ENCODE measurements at regions not wholly inside any gene's neighbourhood (a gene's known extent, or its start where the extent isn't known, plus 50 kb on each side); places are given as distances from the start of the nearest gene placed in this dataset.
"Not testable (repeated sequence)": the region's sequence is repeated elsewhere in the genome, so short reads cannot be mapped to it uniquely, and the experiment has no call there.

DNA sequence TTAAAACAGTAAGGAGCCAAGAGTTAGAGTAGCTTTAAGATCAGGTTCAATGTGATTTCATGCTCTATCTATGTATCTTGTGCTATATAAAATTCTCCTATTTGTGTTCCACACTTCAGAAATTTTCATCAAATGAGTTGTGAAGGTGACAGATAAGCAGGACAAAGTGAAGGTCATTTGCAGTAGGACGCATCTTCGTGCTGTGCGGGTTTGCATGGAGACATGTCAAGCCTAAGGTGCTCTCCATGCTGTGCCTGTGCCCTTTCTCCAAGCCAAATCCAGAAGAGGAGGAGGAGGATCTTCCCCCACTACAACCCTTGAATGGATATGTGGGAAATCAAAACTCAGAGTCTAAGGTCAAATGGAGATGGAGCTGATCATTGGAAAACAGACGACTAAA, 147.3 kb upstream of the NEDD9 start:
- Histone ChIP-seq H3K36me3 (no peaks in the 10 kb centered on the region), H3K4me3 (no peak overlapping the region), H3K27ac (peak overlapping the region in 1 of 2 donors; percentile 96), H3K9me3 (no peaks in the 10 kb centered on the region), H3K27me3 (no peaks in the 10 kb centered on the region), H3K4me1 (peaks cover 3 to 83% of the 10 kb centered on the region in 2 donors)
- TF ChIP-seq, protein P1, sequence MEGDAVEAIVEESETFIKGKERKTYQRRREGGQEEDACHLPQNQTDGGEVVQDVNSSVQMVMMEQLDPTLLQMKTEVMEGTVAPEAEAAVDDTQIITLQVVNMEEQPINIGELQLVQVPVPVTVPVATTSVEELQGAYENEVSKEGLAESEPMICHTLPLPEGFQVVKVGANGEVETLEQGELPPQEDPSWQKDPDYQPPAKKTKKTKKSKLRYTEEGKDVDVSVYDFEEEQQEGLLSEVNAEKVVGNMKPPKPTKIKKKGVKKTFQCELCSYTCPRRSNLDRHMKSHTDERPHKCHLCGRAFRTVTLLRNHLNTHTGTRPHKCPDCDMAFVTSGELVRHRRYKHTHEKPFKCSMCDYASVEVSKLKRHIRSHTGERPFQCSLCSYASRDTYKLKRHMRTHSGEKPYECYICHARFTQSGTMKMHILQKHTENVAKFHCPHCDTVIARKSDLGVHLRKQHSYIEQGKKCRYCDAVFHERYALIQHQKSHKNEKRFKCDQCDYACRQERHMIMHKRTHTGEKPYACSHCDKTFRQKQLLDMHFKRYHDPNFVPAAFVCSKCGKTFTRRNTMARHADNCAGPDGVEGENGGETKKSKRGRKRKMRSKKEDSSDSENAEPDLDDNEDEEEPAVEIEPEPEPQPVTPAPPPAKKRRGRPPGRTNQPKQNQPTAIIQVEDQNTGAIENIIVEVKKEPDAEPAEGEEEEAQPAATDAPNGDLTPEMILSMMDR (IDR thresholded peaks at IDR 0.05): no peak
- intact Hi-C loops (cut with DNase I): no loop called here
- ATAC-seq (no peak), DNase-seq (no peak)

DNA sequence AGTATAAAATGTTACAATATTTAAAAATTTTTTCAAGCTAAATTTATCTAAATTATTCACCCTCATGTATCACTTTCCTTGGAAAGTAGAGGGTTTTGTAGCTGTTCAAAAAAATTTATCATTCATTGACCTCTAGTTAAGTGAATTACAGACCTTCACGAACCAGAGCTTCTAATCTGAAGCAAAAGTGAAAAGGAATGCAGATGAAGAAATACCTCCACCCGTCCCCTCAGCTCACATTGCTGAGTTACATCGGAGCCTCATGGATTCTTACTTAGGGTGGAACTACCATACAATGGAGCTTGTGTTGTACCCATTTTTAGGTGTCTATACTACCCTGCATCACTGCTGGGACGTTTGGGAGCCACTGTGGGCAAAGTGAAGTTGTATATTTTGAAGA, 146.2 kb upstream of the NEDD9 start:
- Histone ChIP-seq H3K36me3 (no peaks in the 10 kb centered on the region), H3K27ac (peak overlapping the region in 1 of 2 donors; percentile 30), H3K4me1 (peaks cover 3 to 94% of the 10 kb centered on the region in 2 donors), H3K9me3 (no peaks in the 10 kb centered on the region), H3K27me3 (no peaks in the 10 kb centered on the region), H3K4me3 (no peak overlapping the region)
- ATAC-seq: no peak
- intact Hi-C loops (cut with DNase I): no loop called here
- TF ChIP-seq, protein P1 (IDR thresholded peaks at IDR 0.05): no peak
- DNase-seq: no peak

DNA sequence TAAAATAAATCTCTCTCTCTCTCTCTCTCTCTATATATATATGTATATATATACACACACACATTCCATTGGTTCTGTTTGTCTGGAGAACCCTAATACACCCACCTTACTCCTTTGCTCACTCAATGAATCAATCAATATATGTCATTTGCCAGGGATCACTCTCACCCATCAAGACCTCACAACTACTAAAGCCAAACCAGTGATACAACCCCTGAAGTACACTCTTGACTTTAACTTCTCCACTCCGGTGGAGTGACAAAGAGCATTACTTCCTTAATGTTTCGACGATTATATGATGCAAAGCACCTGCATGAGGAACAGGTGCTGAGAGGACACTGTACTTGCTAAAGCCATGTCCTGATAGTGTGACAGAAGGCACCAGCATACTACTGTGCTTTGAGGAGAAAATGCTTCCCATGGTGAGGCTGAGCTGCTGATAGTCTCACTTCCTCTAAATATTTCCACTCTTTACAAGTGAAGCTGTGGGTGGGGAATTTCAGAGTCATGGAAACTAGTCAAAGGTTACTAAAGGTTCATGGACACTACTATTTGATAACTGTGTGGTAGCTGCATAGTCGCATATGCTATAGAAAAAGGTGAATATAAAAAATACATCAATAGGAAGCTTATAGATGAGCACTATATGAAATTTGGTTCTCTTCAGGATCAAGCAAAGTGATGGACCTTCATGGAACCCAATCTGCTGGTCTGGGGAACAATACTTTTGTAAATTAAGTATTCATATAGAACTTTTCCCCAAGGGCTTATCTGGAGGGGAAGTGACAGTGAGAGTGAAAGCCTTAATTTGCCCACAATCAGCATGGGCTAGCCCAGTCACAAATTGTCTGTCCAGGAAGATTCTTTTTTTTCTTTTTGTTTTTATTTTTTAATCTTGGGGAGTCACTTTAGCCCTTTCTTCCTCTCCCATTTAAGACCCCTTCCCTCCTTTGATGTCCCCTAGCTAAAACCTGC, 141.9 kb upstream of the NEDD9 start:
- Histone ChIP-seq H3K27me3 (no peaks in the 10 kb centered on the region), H3K9me3 (no peaks in the 10 kb centered on the region), H3K4me1 (peaks cover 0 to 94% of the 10 kb centered on the region in 2 donors), H3K36me3 (no peaks in the 10 kb centered on the region), H3K27ac (peak overlapping the region in 1 of 2 donors; percentile 77), H3K4me3 (no peak overlapping the region)
- no peak for DNase-seq
- intact Hi-C loops (cut with DNase I): no loop called here
- ATAC-seq: peak; percentile 73
- TF ChIP-seq, protein P1 (IDR thresholded peaks at IDR 0.05): no peak

DNA sequence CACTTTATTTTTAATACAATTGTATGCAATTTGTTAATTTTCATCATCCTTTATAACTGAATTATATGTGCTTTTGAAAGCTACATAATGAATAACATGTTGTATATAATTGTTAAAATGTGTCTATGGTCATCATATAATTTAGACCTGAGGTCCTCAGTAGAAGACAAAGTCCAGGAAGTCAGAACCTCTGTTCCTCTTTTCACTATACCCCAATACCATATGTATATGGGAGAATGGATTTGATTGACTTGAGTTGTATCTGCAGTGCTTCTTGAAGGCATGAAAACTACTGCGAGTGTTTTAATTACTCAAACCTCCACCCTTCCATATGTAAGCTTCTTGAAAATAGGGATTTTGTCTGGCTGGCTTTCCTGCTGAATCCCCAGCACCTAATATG, 140.7 kb upstream of the NEDD9 start:
- no peaks in the 10 kb centered on the region for H3K27me3 ChIP-seq
- TF ChIP-seq, protein P1 (IDR thresholded peaks at IDR 0.05): no peak
- no peak for ATAC-seq
- H3K4me3 ChIP-seq: no peak overlapping the region
- no peaks in the 10 kb centered on the region for H3K36me3 ChIP-seq
- H3K27ac ChIP-seq: peak overlapping the region in 1 of 2 donors; percentile 77
- DNase-seq: no peak
- intact Hi-C loops (cut with DNase I): no loop called here
- H3K9me3 ChIP-seq: no peaks in the 10 kb centered on the region
- H3K4me1 ChIP-seq: peaks cover 0 to 94% of the 10 kb centered on the region in 2 donors

DNA sequence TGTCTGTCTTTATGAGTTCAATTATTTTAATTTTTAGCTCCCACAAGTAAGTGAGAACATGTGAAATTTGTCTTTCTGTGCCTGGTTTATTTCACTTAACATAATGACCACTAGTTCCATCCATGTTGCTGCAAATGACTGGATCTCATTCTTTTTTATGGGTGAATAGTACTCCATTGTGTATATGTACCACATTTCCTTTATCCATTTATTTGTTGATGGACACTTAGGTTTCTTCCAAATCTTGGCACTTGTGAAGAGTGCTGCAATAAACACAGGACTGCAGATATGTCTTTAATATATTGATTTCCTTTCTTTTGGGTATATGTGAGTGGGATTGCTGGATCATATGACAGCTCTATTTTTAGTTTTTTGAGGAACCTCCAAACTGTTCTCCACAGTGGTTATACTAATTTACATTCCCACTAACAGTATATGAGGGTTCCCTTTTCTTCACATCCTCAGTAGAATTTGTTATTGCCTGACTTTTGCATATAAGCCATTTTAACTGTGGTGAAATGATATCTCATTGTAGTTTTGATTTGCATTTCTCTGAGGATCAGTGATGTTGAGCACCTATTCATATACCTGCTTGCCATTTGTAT, 139.8 kb upstream of the NEDD9 start:
- H3K27ac ChIP-seq: peak overlapping the region in 1 of 2 donors; percentile 83
- DNase-seq; intact Hi-C loops (cut with DNase I); H3K36me3 ChIP-seq; ATAC-seq; H3K9me3 ChIP-seq; H3K4me3 ChIP-seq; H3K27me3 ChIP-seq: not testable (repeated sequence)
- peaks cover 3 to 94% of the 10 kb centered on the region in 2 donors for H3K4me1 ChIP-seq
